OCI-LY7 (cell line): ENCODE measurements at regions not wholly inside any gene's neighbourhood (a gene's known extent, or its start where the extent isn't known, plus 50 kb on each side); places are given as distances from the start of the nearest gene placed in this dataset.

Experiments
- BruUV-seq: library from RNA; stranded (reverse); fragments of 400-500 nt; replicated peaks from 2 replicates; lab custom pipeline; 2021; lab: Mats Ljungman, UMichigan
- CTCF ChIA-PET: fragments of 300-600 bp; sonication (Branson Sonifier 250); formaldehyde crosslinking; loops from one replicate; lab custom pipeline; 2022; ENCODE audit warnings: antibody characterized with exemption; ENCODE audit not compliant: unreplicated experiment; lab: Charles Lee
- POLR2A ChIA-PET: fragments of 300-600 bp; sonication (Branson Sonifier 250); formaldehyde crosslinking; loops from one replicate; lab custom pipeline; 2022; ENCODE audit warnings: antibody characterized with exemption; lab: Charles Lee
- DNase-seq: peaks from one replicate; pipeline ENCODE4 v3.0.0-alpha.2; 2015; ENCODE audit warnings: low spot score
- H2AFZ ChIP-seq: fragments of 200-600 bp; sonication (generic), shearing (Covaris generic); 2 replicates; pipeline ENCODE4 v1.6.1; 2014; ENCODE audit warnings: mild to moderate bottlenecking, antibody characterized with exemption, low read length, moderate library complexity
- H3K27ac ChIP-seq: fragments of 200-600 bp; sonication (generic); 2 replicates; pipeline ENCODE4 v1.5.1; 2014; ENCODE audit warnings: mixed run types, low read depth, mild to moderate bottlenecking, moderate library complexity, low read length, inconsistent platforms; ENCODE audit not compliant: poor library complexity, severe bottlenecking
- H3K36me3 ChIP-seq: fragments of 200-600 bp; sonication (generic); 2 replicates; pipeline ENCODE4 v1.6.1; 2014; ENCODE audit warnings: mild to moderate bottlenecking, antibody characterized with exemption, low read length, moderate library complexity, mixed read lengths; ENCODE audit not compliant: insufficient read depth
- H3K4me1 ChIP-seq: fragments of 200-600 bp; sonication (generic); 2 replicates; pipeline ENCODE4 v1.5.1; 2014; ENCODE audit warnings: mild to moderate bottlenecking, low read length; ENCODE audit not compliant: insufficient read depth, poor library complexity, severe bottlenecking
- H3K4me2 ChIP-seq: fragments of 200-600 bp; sonication (generic); 2 replicates; pipeline ENCODE4 v1.6.1; 2014; ENCODE audit warnings: mild to moderate bottlenecking, low read length
- H3K4me3 ChIP-seq: fragments of 200-600 bp; sonication (generic); 2 replicates; pipeline ENCODE4 v1.5.1; 2014; ENCODE audit warnings: mild to moderate bottlenecking, low read depth, low read length; ENCODE audit not compliant: poor library complexity, severe bottlenecking
- H3K79me2 ChIP-seq: fragments of 200-600 bp; sonication (generic); 2 replicates; pipeline ENCODE4 v1.6.1; 2016; ENCODE audit warnings: low read depth, mild to moderate bottlenecking, low read length, moderate library complexity, mixed read lengths; ENCODE audit not compliant: insufficient read depth
- H3K9me2 ChIP-seq: fragments of 200-600 bp; sonication (generic); 2 replicates; pipeline ENCODE4 v1.6.1; 2016; ENCODE audit warnings: mild to moderate bottlenecking, low read length, mixed read lengths; ENCODE audit not compliant: insufficient read depth
- H3K9me3 ChIP-seq: fragments of 200-600 bp; sonication (generic); 2 replicates; pipeline ENCODE4 v1.6.1; 2014; ENCODE audit warnings: mild to moderate bottlenecking, mixed run types, low read length, mixed read lengths
- H4K20me1 ChIP-seq: fragments of 200-600 bp; sonication (generic); 2 replicates; pipeline ENCODE4 v1.6.1; 2014; ENCODE audit warnings: mild to moderate bottlenecking, antibody characterized with exemption, low read length, moderate library complexity, mixed read lengths; ENCODE audit not compliant: insufficient read depth
- EZH2phosphoT487 ChIP-seq: fragments of 200-600 bp; sonication (generic); IDR thresholded peaks from 2 replicates; pipeline ENCODE4 v1.6.1; 2018; ENCODE audit warnings: low read depth, borderline replicate concordance, mild to moderate bottlenecking, mixed run types, antibody characterized with exemption, low read length, moderate library complexity, mixed read lengths
- intact Hi-C: fragments of 100-400 bp; cut with micrococcal nuclease; formaldehyde crosslinking; loops from one replicate; pipeline ENCODE4 v1.10.0; 2022; ENCODE audit not compliant: unreplicated experiment
- TF ChIP-seq, protein P1 (sequence below): fragments of 200-600 bp; sonication (generic); conservative IDR thresholded peaks from 2 replicates; pipeline ENCODE4 v1.5.1; 2014; ENCODE audit warnings: mild to moderate bottlenecking, antibody characterized with exemption, low read length, moderate library complexity, mixed read lengths

GRCh38 chr9:14488421-14489190 is 174.7 kb upstream of the NFIB start:
- Histone ChIP-seq H3K79me2 (no peaks in the 10 kb centered on the region), H3K9me3 (no peaks in the 10 kb centered on the region), H4K20me1 (no peaks in the 10 kb centered on the region), H3K4me3 (no peak overlapping the region), H2AFZ (no peak overlapping the region), H3K36me3 (no peaks in the 10 kb centered on the region), H3K27ac (no peak overlapping the region), H3K9me2 (no peaks in the 10 kb centered on the region), H3K4me1 (no peaks in the 10 kb centered on the region), H3K4me2 (no peak overlapping the region)
- ChIA-PET POLR2A (no interaction called here), CTCF (no interaction called here)
- BruUV-seq: no TSS peak
- intact Hi-C loops: no loop called here
- no peak for DNase-seq
- TF ChIP-seq, protein P1, sequence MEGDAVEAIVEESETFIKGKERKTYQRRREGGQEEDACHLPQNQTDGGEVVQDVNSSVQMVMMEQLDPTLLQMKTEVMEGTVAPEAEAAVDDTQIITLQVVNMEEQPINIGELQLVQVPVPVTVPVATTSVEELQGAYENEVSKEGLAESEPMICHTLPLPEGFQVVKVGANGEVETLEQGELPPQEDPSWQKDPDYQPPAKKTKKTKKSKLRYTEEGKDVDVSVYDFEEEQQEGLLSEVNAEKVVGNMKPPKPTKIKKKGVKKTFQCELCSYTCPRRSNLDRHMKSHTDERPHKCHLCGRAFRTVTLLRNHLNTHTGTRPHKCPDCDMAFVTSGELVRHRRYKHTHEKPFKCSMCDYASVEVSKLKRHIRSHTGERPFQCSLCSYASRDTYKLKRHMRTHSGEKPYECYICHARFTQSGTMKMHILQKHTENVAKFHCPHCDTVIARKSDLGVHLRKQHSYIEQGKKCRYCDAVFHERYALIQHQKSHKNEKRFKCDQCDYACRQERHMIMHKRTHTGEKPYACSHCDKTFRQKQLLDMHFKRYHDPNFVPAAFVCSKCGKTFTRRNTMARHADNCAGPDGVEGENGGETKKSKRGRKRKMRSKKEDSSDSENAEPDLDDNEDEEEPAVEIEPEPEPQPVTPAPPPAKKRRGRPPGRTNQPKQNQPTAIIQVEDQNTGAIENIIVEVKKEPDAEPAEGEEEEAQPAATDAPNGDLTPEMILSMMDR: no peak
- no peak for TF ChIP-seq EZH2phosphoT487

DNA sequence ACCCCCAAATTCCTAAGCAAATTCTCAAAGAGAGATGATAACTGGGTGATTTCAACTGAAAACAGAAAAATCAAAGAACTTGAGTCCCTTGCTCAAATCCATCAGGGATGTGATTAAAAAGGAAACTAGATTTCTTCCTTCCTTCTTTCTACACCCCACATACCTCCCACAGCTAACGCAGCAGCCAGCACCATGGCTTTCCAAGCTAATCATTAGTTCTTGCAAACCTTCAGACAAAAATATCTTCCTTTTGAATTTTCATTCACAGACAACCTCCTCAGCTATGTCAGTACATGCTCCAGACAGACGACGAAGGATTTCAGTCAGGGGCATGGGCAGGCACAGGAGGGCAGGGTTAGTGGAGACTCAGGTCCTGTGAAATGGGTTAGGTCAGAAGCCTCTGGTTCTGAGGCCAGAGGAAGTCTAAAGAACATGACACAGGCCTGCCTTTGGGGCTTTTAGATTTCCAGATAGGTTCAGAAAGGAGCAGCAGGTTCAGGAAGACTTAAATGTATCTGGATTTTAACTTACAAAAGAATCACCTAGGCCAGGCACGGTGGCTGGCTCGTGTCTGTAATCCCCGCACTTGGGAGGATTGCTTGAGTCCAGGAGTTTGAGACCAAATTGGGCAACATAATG is 173.7 kb upstream of the NFIB start:
- ChIA-PET POLR2A (no interaction called here), CTCF (no interaction called here)
- Histone ChIP-seq H3K4me2 (no peak overlapping the region), H3K79me2 (no peaks in the 10 kb centered on the region), H3K4me1 (no peaks in the 10 kb centered on the region), H4K20me1 (no peaks in the 10 kb centered on the region), H3K9me3 (no peaks in the 10 kb centered on the region), H3K27ac (no peak overlapping the region), H3K4me3 (no peak overlapping the region), H2AFZ (no peak overlapping the region), H3K36me3 (no peaks in the 10 kb centered on the region), H3K9me2 (no peaks in the 10 kb centered on the region)
- DNase-seq: no peak
- TF ChIP-seq, protein P1: no peak
- TF ChIP-seq EZH2phosphoT487: no peak
- intact Hi-C loops: no loop called here
- BruUV-seq: no TSS peak

- intact Hi-C loops: no loop called here
- CTCF ChIA-PET: no interaction called here
- no peaks in the 10 kb centered on the region for H3K9me2 ChIP-seq
- H3K9me3 ChIP-seq: no peaks in the 10 kb centered on the region
- POLR2A ChIA-PET: no interaction called here
- H4K20me1 ChIP-seq: no peaks in the 10 kb centered on the region
- no peaks in the 10 kb centered on the region for H3K4me1 ChIP-seq
- H3K4me3 ChIP-seq: no peak overlapping the region
- no peak for DNase-seq
- TF ChIP-seq, protein P1: no peak
- TF ChIP-seq EZH2phosphoT487: no peak
- H2AFZ ChIP-seq: no peak overlapping the region
- H3K79me2 ChIP-seq: no peaks in the 10 kb centered on the region
- H3K36me3 ChIP-seq: no peaks in the 10 kb centered on the region
- H3K27ac ChIP-seq: no peak overlapping the region
- H3K4me2 ChIP-seq: no peak overlapping the region
- no TSS peak for BruUV-seq
Measured at GRCh38 chr9:14485366-14485765, 171.4 kb upstream of the NFIB start.
